Choroid plexus epithelial cell (primary cell): ENCODE measurements at regions not wholly inside any gene's neighbourhood (a gene's known extent, or its start where the extent isn't known, plus 50 kb on each side); places are given as distances from the start of the nearest gene placed in this dataset.
"Not testable (repeated sequence)": the region's sequence is repeated elsewhere in the genome, so short reads cannot be mapped to it uniquely, and the experiment has no call there.

Experiments used
- DNase-seq: peaks from one replicate; pipeline ENCODE4 v3.0.0-alpha.2; 2010; ENCODE audit warnings: low read depth
- H3K4me3 ChIP-seq: 2 replicates; pipeline ENCODE4 v1.5.1; 2011; ENCODE audit warnings: low read depth, mild to moderate bottlenecking, control low read depth, low read length, moderate library complexity
- TF ChIP-seq, protein P1 (sequence below): conservative IDR thresholded peaks from 2 replicates; pipeline ENCODE4 v1.5.1; 2011; ENCODE audit warnings: low read depth, mild to moderate bottlenecking, control low read depth, inconsistent platforms, low read length, moderate library complexity

DNA sequence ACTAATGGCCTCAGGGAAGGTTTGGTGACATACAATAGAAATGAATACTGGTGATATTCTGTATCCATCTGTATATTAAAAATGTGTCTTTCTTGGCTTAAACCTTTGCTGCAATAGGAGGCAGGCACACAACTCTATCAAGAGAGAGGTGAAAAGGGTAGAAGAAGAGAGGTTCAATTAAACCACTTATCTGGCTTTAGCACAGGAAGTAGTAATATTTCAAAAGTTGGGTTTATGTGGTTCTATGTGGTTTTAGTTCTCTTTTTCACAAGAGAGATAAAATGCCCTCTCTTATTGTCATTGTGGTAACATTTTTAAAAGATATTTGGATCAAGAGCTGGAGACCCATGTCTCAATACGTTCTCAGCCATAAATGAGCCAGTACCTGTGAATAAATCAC is 146.2 kb upstream of the FNDC3A start:
- no peak for DNase-seq
- TF ChIP-seq, protein P1, sequence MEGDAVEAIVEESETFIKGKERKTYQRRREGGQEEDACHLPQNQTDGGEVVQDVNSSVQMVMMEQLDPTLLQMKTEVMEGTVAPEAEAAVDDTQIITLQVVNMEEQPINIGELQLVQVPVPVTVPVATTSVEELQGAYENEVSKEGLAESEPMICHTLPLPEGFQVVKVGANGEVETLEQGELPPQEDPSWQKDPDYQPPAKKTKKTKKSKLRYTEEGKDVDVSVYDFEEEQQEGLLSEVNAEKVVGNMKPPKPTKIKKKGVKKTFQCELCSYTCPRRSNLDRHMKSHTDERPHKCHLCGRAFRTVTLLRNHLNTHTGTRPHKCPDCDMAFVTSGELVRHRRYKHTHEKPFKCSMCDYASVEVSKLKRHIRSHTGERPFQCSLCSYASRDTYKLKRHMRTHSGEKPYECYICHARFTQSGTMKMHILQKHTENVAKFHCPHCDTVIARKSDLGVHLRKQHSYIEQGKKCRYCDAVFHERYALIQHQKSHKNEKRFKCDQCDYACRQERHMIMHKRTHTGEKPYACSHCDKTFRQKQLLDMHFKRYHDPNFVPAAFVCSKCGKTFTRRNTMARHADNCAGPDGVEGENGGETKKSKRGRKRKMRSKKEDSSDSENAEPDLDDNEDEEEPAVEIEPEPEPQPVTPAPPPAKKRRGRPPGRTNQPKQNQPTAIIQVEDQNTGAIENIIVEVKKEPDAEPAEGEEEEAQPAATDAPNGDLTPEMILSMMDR, result no peak
- no peak overlapping the region for H3K4me3 ChIP-seq

DNA sequence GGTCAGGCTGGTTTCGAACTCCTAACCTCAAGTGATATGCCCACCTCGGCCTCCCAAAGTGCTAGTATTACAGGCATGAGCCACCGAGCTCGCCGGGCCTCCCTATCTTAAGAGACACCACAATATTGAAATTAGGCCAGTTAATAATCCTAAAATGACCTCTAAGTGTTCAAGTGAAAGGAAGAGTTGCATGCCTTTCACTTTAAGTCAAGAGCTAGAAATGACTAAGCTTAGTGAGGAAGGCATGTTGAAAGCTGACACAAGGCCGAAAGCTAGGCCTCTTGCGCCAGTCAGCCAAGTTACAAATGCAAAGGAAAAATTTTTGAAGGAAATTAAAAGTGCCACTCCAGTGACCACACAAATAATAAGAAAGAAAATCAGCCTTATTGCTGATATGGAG is 144.5 kb upstream of the FNDC3A start:
- no peak overlapping the region for H3K4me3 ChIP-seq
- DNase-seq, result peak; percentile 55
- TF ChIP-seq, protein P1, result no peak

DNA sequence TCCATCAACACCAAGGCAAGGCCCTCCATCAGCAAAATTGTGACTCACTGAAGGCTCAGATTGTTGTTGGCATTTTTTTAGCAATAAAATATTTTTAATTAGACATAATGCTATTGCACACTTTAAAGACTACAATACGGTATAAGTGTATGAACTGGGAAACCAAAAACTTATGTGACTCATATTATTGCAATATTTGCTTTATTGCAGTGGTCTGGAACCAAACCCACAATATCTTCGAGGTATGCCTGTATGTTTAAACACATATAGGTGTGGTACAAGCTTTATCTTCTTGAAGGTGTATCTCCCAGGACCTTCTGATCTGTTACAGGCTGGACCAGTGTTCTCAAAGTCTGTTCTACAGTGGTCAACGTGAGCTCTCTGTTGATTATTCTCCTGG is 142.3 kb upstream of the FNDC3A start:
- H3K4me3 ChIP-seq, result no peak overlapping the region
- no peak for DNase-seq
- TF ChIP-seq, protein P1, result no peak

DNA sequence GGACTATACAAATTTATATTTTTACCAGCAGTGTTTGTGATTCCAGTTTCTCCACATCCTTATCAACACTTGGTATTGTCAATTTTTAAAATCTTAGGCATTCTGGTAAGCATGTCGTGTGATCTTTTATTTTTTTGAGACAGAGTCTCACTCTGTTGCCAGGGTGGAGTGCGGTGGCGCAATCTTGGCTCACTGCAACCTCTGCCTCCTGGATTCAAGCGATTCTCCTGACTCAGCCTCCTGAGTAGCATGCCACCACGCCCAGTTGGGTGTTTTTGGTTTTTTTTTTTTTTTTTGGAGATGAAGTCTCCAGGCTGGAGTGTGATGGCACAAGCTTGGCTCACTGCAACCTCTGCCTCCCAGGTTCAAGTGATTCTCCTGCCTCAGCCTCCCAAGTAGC is 140.4 kb upstream of the FNDC3A start:
- H3K4me3 ChIP-seq, DNase-seq: not testable (repeated sequence)

DNA sequence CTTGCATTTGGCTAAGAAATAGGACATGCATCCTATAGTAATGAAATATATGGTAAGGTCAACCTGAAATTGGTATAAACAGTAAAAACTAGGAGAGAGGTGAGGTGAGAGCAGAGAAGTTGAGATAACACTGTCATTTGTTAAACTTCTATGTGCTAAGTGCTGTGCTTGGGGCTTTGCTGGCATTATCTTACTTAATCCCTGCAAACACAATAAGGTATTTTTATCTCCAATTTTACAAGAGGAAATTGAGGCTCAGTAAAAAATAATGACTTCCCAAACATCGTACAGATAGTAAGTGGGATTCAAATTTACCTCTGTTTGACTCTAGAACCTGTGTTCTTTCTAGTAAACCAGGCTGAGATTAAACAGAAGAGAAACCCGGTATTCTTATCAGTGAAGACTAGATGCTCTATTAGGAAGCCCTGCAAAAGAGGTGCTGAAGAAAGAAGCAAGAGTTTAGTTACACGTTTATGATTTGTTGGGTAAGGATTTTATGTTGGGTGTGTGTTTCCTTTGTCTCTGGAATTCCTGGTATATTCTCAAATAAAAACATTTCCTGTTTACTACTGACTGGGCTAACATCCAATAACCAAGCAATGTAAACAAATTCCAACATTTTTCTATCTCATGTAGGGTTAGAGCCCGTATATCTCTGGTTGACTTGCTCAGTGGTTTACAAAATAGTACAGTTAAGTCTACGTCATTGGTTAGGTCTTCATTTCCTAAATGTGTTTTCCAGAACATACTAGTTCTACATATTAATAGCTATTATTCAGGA is 137.3 kb upstream of the FNDC3A start:
- H3K4me3 ChIP-seq, result no peak overlapping the region
- DNase-seq, result peak; percentile 73
- TF ChIP-seq, protein P1, result no peak

DNA sequence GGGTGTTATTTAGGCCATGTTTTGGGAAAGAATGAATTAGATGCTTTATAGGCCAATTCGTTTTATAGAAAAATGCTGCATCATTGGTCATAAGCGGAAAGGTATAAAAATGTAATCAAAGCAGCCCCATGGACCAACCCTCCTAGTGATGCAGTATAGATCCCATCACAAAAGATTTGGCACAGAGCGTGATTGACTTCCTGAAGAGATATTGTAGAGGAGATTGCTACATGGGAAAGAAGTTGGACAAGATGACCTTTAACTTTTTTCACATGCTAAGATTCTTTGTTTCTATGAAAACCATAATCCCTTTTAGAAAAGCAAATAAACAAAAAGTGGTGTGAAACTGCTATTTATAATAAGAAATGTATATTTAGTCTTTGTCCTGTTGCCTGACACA is 136.5 kb upstream of the FNDC3A start:
- H3K4me3 ChIP-seq, result no peak overlapping the region
- DNase-seq, result no peak
- TF ChIP-seq, protein P1, result no peak

DNA sequence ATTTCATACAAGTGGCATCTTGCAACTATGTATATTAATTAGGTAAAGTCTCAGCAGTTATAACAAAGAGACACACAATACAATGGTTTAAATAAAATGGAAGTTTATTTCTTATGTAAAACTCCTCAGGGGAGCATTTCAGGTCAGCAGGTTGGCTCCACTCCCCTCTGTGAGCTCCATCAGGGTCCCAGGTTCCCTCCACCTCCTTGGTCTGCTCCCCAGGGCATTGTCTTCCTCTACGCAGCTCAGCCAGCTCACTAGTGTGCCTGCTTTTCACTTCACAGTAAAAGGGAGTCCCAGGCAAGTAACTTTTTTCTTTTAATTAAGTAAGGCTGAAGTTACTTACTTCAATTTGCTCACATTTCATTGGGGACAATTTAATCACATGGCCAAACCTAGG is 135.3 kb upstream of the FNDC3A start:
- H3K4me3 ChIP-seq, result no peak overlapping the region
- TF ChIP-seq, protein P1, result no peak
- DNase-seq, result no peak
